Retinal pigment epithelial cell (primary cell): ENCODE measurements at regions not wholly inside any gene's neighbourhood (a gene's known extent, or its start where the extent isn't known, plus 50 kb on each side); places are given as distances from the start of the nearest gene placed in this dataset.
A peak's percentile ranks its signal among the peaks of the same experiment; 100 is the strongest.

Experiments
- DNase-seq: peaks from one replicate; pipeline ENCODE4 v3.0.0-alpha.2; 2010; ENCODE audit warnings: low read depth
- H3K4me3 ChIP-seq: 2 replicates; pipeline ENCODE4 v1.5.1; 2011; ENCODE audit warnings: mild to moderate bottlenecking, low read length, control low read depth, moderate library complexity
- CTCF ChIP-seq: conservative IDR thresholded peaks from 2 replicates; pipeline ENCODE4 v1.5.1; 2011; ENCODE audit warnings: low read depth, low read length, control low read depth, inconsistent platforms

GRCh38 chr16:64469906-64470702 is 651.8 kb downstream of the CDH11 start:
- peak; percentile 8 for TF ChIP-seq CTCF
- no peak for DNase-seq

GRCh38 chr16:64469351-64469750 is 652.5 kb downstream of the CDH11 start:
- H3K4me3 ChIP-seq, result no peak overlapping the region
- DNase-seq, result no peak
- no peak for TF ChIP-seq CTCF

More at GRCh38 chr16:64469906-64470702, 651.8 kb downstream of the CDH11 start:
- H3K4me3 ChIP-seq, result no peak overlapping the region

- no peak for TF ChIP-seq CTCF
- no peak for DNase-seq
- no peak overlapping the region for H3K4me3 ChIP-seq
Observed at GRCh38 chr16:64468515-64469090, 653.3 kb downstream of the CDH11 start.

GRCh38 chr16:64459821-64460220 is 662.0 kb downstream of the CDH11 start:
- H3K4me3 ChIP-seq, result no peak overlapping the region
- TF ChIP-seq CTCF, result no peak
- DNase-seq, result no peak

- no peak for TF ChIP-seq CTCF
- DNase-seq, result no peak
- no peak overlapping the region for H3K4me3 ChIP-seq
Observed at GRCh38 chr16:64459402-64459801, 662.5 kb downstream of the CDH11 start.

GRCh38 chr16:64455275-64455674 is 666.6 kb downstream of the CDH11 start:
- peak; percentile 29 for TF ChIP-seq CTCF
- H3K4me3 ChIP-seq, result no peak overlapping the region
- no peak for DNase-seq

- H3K4me3 ChIP-seq, result no peak overlapping the region
- no peak for TF ChIP-seq CTCF
- no peak for DNase-seq
Observed at GRCh38 chr16:64453646-64454045, 668.2 kb downstream of the CDH11 start.
